K562 (cell line): ENCODE measurements at regions not wholly inside any gene's neighbourhood (a gene's known extent, or its start where the extent isn't known, plus 50 kb on each side); places are given as distances from the start of the nearest gene placed in this dataset.

Experiments used
- ATAC-seq: fragments of 200-7000 bp; cut with Tn5 transposase; 3 replicates; pipeline ENCODE4 v1.9.1; 2020; ENCODE audit warnings: moderate library complexity
- BruUV-seq: library from RNA; stranded (reverse); fragments of 400-500 nt; replicated peaks from 2 replicates; lab custom pipeline; 2021; lab: Mats Ljungman, UMichigan
- CTCF ChIA-PET: fragments of 300-600 bp; formaldehyde crosslinking; extraction: SDS; loops from one replicate; lab custom pipeline; 2021; ENCODE audit warnings: low intra/inter-chr PET ratio; lab: Yijun Ruan, JAX
- POLR2A ChIA-PET: fragments of 300-600, 350-650 bp; sonication (Branson Sonifier 250); formaldehyde crosslinking; extraction: SDS; loops from one replicate; lab custom pipeline; 2021; ENCODE audit warnings: antibody characterized with exemption, inconsistent platforms; lab: Yijun Ruan, JAX
- DNase-seq, 4 experiments: peaks; one replicate each; pipeline versions ENCODE4 v3.0.0 to v3.0.0-alpha.2; 2011 to 2018; ENCODE audit warnings: low spot score in 3 of 4, mixed read lengths in 3 of 4; ENCODE audit errors: extremely low read depth in 1 of 4
- FAIRE-seq: peaks from 2 replicates; lab custom pipeline; 2011; peaks lifted over from hg19 to GRCh38; lab: Jason Lieb, UNC
- H2AFZ ChIP-seq: 2 replicates; pipeline ENCODE4 v1.6.0; 2011; ENCODE audit warnings: low read depth, low read length, control low read depth, inconsistent platforms
- H3K27ac ChIP-seq: fragments of 200-600 bp; 3 replicates; pipeline ENCODE4 v1.8.0; 2011; ENCODE audit warnings: low read depth, mild to moderate bottlenecking, control low read depth, inconsistent platforms, low read length, moderate library complexity, mixed read lengths; ENCODE audit errors: extremely low read depth
- H3K27me3 ChIP-seq, 2 experiments: fragments of 300-600 bp in 1 of 2; 2 replicates in 1 of 2; 3 replicates in 1 of 2; pipeline versions ENCODE4 v1.6.0 to v1.8.0; 2011; ENCODE audit warnings: inconsistent platforms in 2 of 2, low read length in 2 of 2, mild to moderate bottlenecking in 1 of 2, mixed read lengths in 1 of 2, moderate library complexity in 1 of 2; ENCODE audit not compliant: control insufficient read depth in 2 of 2, insufficient read depth in 2 of 2
- H3K36me3 ChIP-seq: fragments of 300-600 bp; 3 replicates; pipeline ENCODE4 v1.8.0; 2011; ENCODE audit warnings: mild to moderate bottlenecking, low read length, inconsistent platforms; ENCODE audit not compliant: control insufficient read depth, insufficient read depth
- H3K4me1 ChIP-seq, 2 experiments: fragments of 200-600 bp in 1 of 2; replicated peaks in 1 of 2; 2 replicates in 1 of 2; 3 replicates in 1 of 2; pipeline versions ENCODE4 v1.5.1 to v1.8.0; 2011; ENCODE audit warnings: inconsistent platforms in 2 of 2, low read length in 2 of 2, mild to moderate bottlenecking in 1 of 2, mixed read lengths in 1 of 2, moderate library complexity in 1 of 2; ENCODE audit not compliant: control insufficient read depth in 2 of 2, insufficient read depth in 2 of 2
- H3K4me2 ChIP-seq: 2 replicates; pipeline ENCODE4 v1.6.1; 2011; ENCODE audit warnings: low read length, control low read depth, inconsistent platforms, mixed read lengths; ENCODE audit not compliant: insufficient read depth
- H3K4me3 ChIP-seq: fragments of 200-600 bp; sonication (generic), shearing (Covaris generic); 2 replicates; pipeline ENCODE4 v1.5.1; 2016; ENCODE audit warnings: control low read depth, inconsistent platforms
- H3K79me2 ChIP-seq: fragments of 200-600 bp; 3 replicates; pipeline ENCODE4 v1.8.0; 2011; ENCODE audit warnings: low read length, inconsistent platforms; ENCODE audit not compliant: control insufficient read depth, insufficient read depth
- H3K9ac ChIP-seq, 2 experiments: 2 replicates each; pipeline versions ENCODE4 v1.6.0 to v1.6.1; 2011; ENCODE audit warnings: low read depth in 2 of 2, low read length in 2 of 2, control low read depth in 1 of 2, inconsistent platforms in 1 of 2, mild to moderate bottlenecking in 1 of 2, mixed read lengths in 1 of 2; ENCODE audit not compliant: insufficient read depth in 1 of 2
- H3K9me1 ChIP-seq: one replicate; pipeline ENCODE4 v1.6.0; 2011; ENCODE audit warnings: inconsistent platforms, mild to moderate bottlenecking, low read length, moderate library complexity; ENCODE audit not compliant: control insufficient read depth, insufficient read depth
- H3K9me3 ChIP-seq: replicated peaks from 2 replicates; pipeline ENCODE4 v1.5.1; 2011; ENCODE audit warnings: low read depth, low read length, inconsistent platforms; ENCODE audit not compliant: control insufficient read depth, insufficient read depth
- H4K20me1 ChIP-seq: replicated peaks from 2 replicates; pipeline ENCODE4 v1.6.1; 2011; ENCODE audit warnings: low read length, inconsistent platforms, mixed read lengths; ENCODE audit not compliant: control insufficient read depth, insufficient read depth
- NCOR1 ChIP-seq: fragments of 450-650 bp; IDR thresholded peaks from 2 replicates; pipeline ENCODE4 v1.6.1; 2016; ENCODE audit warnings: mild to moderate bottlenecking, moderate library complexity
- POLR2G ChIP-seq: fragments of 200-400 bp; formaldehyde crosslinking; IDR thresholded peaks from 2 replicates; pipeline ENCODE4 v1.6.1; 2017; ENCODE audit warnings: low read depth, mild to moderate bottlenecking, antibody characterized with exemption, low read length, moderate library complexity
- WHSC1 ChIP-seq: IDR thresholded peaks from one replicate; pipeline ENCODE4 v1.6.1; 2012; ENCODE audit warnings: low read length, control low read depth, inconsistent platforms
- ZC3H8 ChIP-seq: fragments of 450-650 bp; IDR thresholded peaks from 2 replicates; pipeline ENCODE4 v1.6.1; 2017
- WGBS: fragments of 100-300 bp; shearing (Covaris generic); methylation state at CpG from one replicate; pipeline ENCODE4 v1.1.6; 2016; ENCODE audit warnings: low coverage, mixed read lengths; ENCODE audit not compliant: insufficient coverage; ENCODE audit errors: missing lambda C conversion rate; 5-methylcytosine and 5-hydroxymethylcytosine counted together
- in situ Hi-C: fragments of 300-500 bp; cut with MboI; formaldehyde crosslinking; loops from 4 replicates; pipeline ENCODE4 v1.15.0; 2018; ENCODE audit warnings: inconsistent platforms, mixed read lengths
- intact Hi-C: fragments of 100-400 bp; cut with micrococcal nuclease; formaldehyde crosslinking; loops from 2 replicates; pipeline ENCODE4 v1.14.2; 2022
- TF ChIP-seq, protein P1 (sequence below): fragments of 250-450 bp; sonication (Bioruptor Pico); IDR thresholded peaks from 2 replicates; pipeline ENCODE4 v1.5.0; 2021; ENCODE audit warnings: mild to moderate bottlenecking, borderline replicate concordance
- TF ChIP-seq, protein P2 (sequence below): conservative IDR thresholded peaks from 2 replicates; pipeline ENCODE4 v1.6.1; 2011; ENCODE audit warnings: low read depth, mild to moderate bottlenecking, low read length; ENCODE audit not compliant: control insufficient read depth

DNA sequence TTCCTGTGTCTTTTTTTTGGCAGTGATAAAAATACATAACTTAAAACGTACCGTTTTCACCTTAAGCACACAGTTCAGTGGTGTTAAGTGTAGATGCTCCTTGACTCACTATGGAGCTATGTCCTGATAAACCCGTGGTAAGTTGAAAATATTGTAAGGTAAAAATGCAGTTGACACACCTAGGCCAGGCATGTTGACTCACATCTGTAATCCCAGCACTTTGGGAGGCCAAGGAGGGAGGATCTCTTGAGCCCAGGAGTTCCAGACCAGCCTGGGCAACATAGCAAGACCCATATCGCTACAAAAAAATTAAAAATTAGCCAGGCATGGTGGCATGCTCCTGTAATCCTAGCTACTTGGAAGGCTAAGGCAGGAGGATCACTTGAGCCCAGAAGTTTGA lies 73.6 kb upstream of the COG2 start:
- ATAC-seq (no peak), DNase-seq (no peak), FAIRE-seq (no peak)
- H3K9ac ChIP-seq, result no peak overlapping the region
- H3K4me3 ChIP-seq, result no peak overlapping the region
- H3K27ac ChIP-seq, result no peak overlapping the region
- no peaks in the 10 kb centered on the region for H3K9me3 ChIP-seq
- intact Hi-C loops (no loop called here), in situ Hi-C loops (no loop called here)
- H3K36me3 ChIP-seq, result no peaks in the 10 kb centered on the region
- no peaks in the 10 kb centered on the region for H4K20me1 ChIP-seq
- H3K79me2 ChIP-seq, result no peaks in the 10 kb centered on the region
- TF ChIP-seq, protein P1, sequence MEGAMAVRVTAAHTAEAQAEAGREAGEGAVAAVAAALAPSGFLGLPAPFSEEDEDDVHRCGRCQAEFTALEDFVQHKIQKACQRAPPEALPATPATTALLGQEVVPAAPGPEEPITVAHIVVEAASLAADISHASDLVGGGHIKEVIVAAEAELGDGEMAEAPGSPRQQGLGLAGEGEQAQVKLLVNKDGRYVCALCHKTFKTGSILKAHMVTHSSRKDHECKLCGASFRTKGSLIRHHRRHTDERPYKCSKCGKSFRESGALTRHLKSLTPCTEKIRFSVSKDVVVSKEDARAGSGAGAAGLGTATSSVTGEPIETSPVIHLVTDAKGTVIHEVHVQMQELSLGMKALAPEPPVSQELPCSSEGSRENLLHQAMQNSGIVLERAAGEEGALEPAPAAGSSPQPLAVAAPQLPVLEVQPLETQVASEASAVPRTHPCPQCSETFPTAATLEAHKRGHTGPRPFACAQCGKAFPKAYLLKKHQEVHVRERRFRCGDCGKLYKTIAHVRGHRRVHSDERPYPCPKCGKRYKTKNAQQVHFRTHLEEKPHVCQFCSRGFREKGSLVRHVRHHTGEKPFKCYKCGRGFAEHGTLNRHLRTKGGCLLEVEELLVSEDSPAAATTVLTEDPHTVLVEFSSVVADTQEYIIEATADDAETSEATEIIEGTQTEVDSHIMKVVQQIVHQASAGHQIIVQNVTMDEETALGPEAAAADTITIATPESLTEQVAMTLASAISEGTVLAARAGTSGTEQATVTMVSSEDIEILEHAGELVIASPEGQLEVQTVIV (CRISPR knock-in tag), result no peak
- TF ChIP-seq NCOR1, result no peak
- no peak for TF ChIP-seq WHSC1
- TF ChIP-seq, protein P2, sequence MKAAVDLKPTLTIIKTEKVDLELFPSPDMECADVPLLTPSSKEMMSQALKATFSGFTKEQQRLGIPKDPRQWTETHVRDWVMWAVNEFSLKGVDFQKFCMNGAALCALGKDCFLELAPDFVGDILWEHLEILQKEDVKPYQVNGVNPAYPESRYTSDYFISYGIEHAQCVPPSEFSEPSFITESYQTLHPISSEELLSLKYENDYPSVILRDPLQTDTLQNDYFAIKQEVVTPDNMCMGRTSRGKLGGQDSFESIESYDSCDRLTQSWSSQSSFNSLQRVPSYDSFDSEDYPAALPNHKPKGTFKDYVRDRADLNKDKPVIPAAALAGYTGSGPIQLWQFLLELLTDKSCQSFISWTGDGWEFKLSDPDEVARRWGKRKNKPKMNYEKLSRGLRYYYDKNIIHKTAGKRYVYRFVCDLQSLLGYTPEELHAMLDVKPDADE, result no peak
- TF ChIP-seq POLR2G, result no peak
- no peak for TF ChIP-seq ZC3H8
- no peak overlapping the region for H2AFZ ChIP-seq
- ChIA-PET POLR2A (interaction anchor here (0.6 to 1.2 kb wide), 2 partner anchors 26 to 291 kb away, joined by 3 read pairs; no protein-coding TSS in a partner anchor), CTCF (no interaction called here)
- no peaks in the 10 kb centered on the region for H3K4me1 ChIP-seq
- peaks cover 0 to 3% of the 10 kb centered on the region in 2 experiments; a peak in 1 of 5 replicates for H3K27me3 ChIP-seq
- BruUV-seq, result no TSS peak
- H3K4me2 ChIP-seq, result no peak overlapping the region
- WGBS, result 1% methylated on average over 4 of the region's 4 CpGs
- no peaks in the 10 kb centered on the region for H3K9me1 ChIP-seq
